Neural cell (in vitro differentiated cells): ENCODE measurements at regions not wholly inside any gene's neighbourhood (a gene's known extent, or its start where the extent isn't known, plus 50 kb on each side); places are given as distances from the start of the nearest gene placed in this dataset.

Experiments
- H2AFZ ChIP-seq: fragments of 200-600, 300-800 bp; sonication (generic), shearing (Covaris generic); 2 replicates; pipeline ENCODE4 v1.6.0; 2014; ENCODE audit warnings: low read depth, mild to moderate bottlenecking, antibody characterized with exemption, low read length, moderate library complexity
- H3F3A ChIP-seq: fragments of 200-600 bp; shearing (Covaris generic); 2 replicates; pipeline ENCODE4 v1.6.1; 2016; ENCODE audit warnings: mild to moderate bottlenecking, moderate library complexity, mixed read lengths, antibody characterized with exemption, low read length; ENCODE audit not compliant: insufficient read depth, poor library complexity, severe bottlenecking
- H3K27ac ChIP-seq: fragments of 200-600, 300-800 bp; sonication (generic), shearing (Covaris generic); 2 replicates; pipeline ENCODE4 v1.5.1; 2014; ENCODE audit warnings: mild to moderate bottlenecking, low read length, moderate library complexity
- H3K27me3 ChIP-seq: fragments of 300-800, 200-600 bp; sonication (generic), shearing (Covaris generic); 2 replicates; pipeline ENCODE4 v1.6.0; 2014; ENCODE audit warnings: mild to moderate bottlenecking, low read depth, low read length, moderate library complexity; ENCODE audit not compliant: insufficient read depth
- H3K36me3 ChIP-seq: fragments of 300-800, 200-600 bp; sonication (generic), shearing (Covaris generic); 2 replicates; pipeline ENCODE4 v1.5.1; 2014; ENCODE audit warnings: mild to moderate bottlenecking, antibody characterized with exemption, low read length, moderate library complexity; ENCODE audit not compliant: insufficient read depth
- H3K4me2 ChIP-seq: fragments of 300-800, 200-600 bp; sonication (generic), shearing (Covaris generic); 2 replicates; pipeline ENCODE4 v1.6.0; 2014; ENCODE audit warnings: mild to moderate bottlenecking, low read length
- H3K4me3 ChIP-seq: fragments of 300-800, 200-600 bp; sonication (generic), shearing (Covaris generic); 2 replicates; pipeline ENCODE4 v1.5.1; 2014; ENCODE audit warnings: mild to moderate bottlenecking, low read length, moderate library complexity
- H3K79me2 ChIP-seq: fragments of 200-600 bp; shearing (Covaris generic); replicated peaks from 2 replicates; pipeline ENCODE4 v1.6.0; 2014; ENCODE audit warnings: mild to moderate bottlenecking, low read length, moderate library complexity; ENCODE audit not compliant: insufficient read depth
- H3K9ac ChIP-seq: fragments of 300-800, 200-600 bp; sonication (generic), shearing (Covaris generic); 2 replicates; pipeline ENCODE4 v1.6.1; 2016; ENCODE audit warnings: mild to moderate bottlenecking, low read length, mixed read lengths
- H3K9me2 ChIP-seq: fragments of 200-600 bp; shearing (Covaris generic); 2 replicates; pipeline ENCODE4 v1.6.1; 2016; ENCODE audit warnings: mild to moderate bottlenecking, low read length, mixed read lengths; ENCODE audit not compliant: insufficient read depth
- H3K9me3 ChIP-seq: fragments of 200-600, 300-800 bp; sonication (generic), shearing (Covaris generic); 2 replicates; pipeline ENCODE4 v1.6.1; 2016; ENCODE audit warnings: mild to moderate bottlenecking, mixed run types, low read length, moderate library complexity, mixed read lengths
- H4K20me1 ChIP-seq: fragments of 200-600 bp; shearing (Covaris generic); 2 replicates; pipeline ENCODE4 v1.6.1; 2016; ENCODE audit warnings: mild to moderate bottlenecking, mixed run types; ENCODE audit not compliant: insufficient read depth
- EP300 ChIP-seq: fragments of 450-650 bp; conservative IDR thresholded peaks from 2 replicates; pipeline ENCODE4 v1.6.1; 2014; ENCODE audit warnings: antibody characterized with exemption, mild to moderate bottlenecking, moderate library complexity; ENCODE audit not compliant: poor library complexity, severe bottlenecking
- EZH2 ChIP-seq: fragments of 200-600, 300-800 bp; shearing (Covaris generic), sonication (generic); IDR thresholded peaks from 2 replicates; pipeline ENCODE4 v1.6.1; 2014; ENCODE audit warnings: antibody characterized with exemption, low read length, borderline replicate concordance, mild to moderate bottlenecking; ENCODE audit not compliant: insufficient read depth, poor library complexity, severe bottlenecking
- MXI1 ChIP-seq: fragments of 450-650 bp; conservative IDR thresholded peaks from 2 replicates; pipeline ENCODE4 v1.6.1; 2014; ENCODE audit warnings: antibody characterized with exemption, mild to moderate bottlenecking; ENCODE audit not compliant: poor library complexity, severe bottlenecking
- POLR2AphosphoS5 ChIP-seq: IDR thresholded peaks from 2 replicates; pipeline ENCODE4 v1.6.1; 2012
- RAD21 ChIP-seq: fragments of 450-650 bp; conservative IDR thresholded peaks from 2 replicates; pipeline ENCODE4 v1.6.1; 2014; ENCODE audit warnings: antibody characterized with exemption, mild to moderate bottlenecking, moderate library complexity
- SMC3 ChIP-seq: fragments of 450-650 bp; conservative IDR thresholded peaks from 2 replicates; pipeline ENCODE4 v1.6.1; 2014; ENCODE audit warnings: antibody characterized with exemption, mild to moderate bottlenecking, moderate library complexity; ENCODE audit not compliant: poor library complexity
- TAF1 ChIP-seq: IDR thresholded peaks from 2 replicates; pipeline ENCODE4 v1.6.1; 2012; ENCODE audit warnings: low read depth
- TF ChIP-seq, protein P1 (sequence below): IDR thresholded peaks from 2 replicates; pipeline ENCODE4 v1.6.1; 2012; ENCODE audit warnings: borderline replicate concordance
- TF ChIP-seq, protein P2 (sequence below): fragments of 450-650 bp; IDR thresholded peaks from 2 replicates; pipeline ENCODE4 v1.5.1; 2014; ENCODE audit warnings: antibody characterized with exemption, mild to moderate bottlenecking, moderate library complexity; ENCODE audit not compliant: poor library complexity, severe bottlenecking

DNA sequence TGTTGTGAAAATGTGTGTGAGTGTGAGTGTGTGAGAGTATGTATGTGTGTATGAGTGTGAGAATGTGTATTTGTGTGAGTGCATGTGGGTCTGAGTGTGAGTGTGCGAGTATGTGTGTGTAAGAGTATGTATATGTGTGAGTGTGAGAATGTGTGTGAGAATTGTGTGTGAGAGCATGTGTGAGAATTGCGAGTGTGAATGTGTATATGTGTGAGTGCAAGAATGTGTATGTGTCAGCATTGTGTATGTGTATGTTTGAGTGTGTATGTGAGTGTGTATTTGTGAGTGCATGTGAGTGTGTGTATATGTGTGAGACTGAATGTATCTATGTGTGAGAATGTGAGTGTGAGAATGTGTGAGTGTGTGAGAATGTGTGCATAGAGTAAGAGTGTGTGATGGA is 72.0 kb upstream of the PCBD1 start:
- TF ChIP-seq SMC3 (no peak), MXI1 (no peak), EZH2 (no peak), POLR2AphosphoS5 (no peak), EP300 (no peak), RAD21 (no peak), TAF1 (no peak)
- TF ChIP-seq, protein P1, sequence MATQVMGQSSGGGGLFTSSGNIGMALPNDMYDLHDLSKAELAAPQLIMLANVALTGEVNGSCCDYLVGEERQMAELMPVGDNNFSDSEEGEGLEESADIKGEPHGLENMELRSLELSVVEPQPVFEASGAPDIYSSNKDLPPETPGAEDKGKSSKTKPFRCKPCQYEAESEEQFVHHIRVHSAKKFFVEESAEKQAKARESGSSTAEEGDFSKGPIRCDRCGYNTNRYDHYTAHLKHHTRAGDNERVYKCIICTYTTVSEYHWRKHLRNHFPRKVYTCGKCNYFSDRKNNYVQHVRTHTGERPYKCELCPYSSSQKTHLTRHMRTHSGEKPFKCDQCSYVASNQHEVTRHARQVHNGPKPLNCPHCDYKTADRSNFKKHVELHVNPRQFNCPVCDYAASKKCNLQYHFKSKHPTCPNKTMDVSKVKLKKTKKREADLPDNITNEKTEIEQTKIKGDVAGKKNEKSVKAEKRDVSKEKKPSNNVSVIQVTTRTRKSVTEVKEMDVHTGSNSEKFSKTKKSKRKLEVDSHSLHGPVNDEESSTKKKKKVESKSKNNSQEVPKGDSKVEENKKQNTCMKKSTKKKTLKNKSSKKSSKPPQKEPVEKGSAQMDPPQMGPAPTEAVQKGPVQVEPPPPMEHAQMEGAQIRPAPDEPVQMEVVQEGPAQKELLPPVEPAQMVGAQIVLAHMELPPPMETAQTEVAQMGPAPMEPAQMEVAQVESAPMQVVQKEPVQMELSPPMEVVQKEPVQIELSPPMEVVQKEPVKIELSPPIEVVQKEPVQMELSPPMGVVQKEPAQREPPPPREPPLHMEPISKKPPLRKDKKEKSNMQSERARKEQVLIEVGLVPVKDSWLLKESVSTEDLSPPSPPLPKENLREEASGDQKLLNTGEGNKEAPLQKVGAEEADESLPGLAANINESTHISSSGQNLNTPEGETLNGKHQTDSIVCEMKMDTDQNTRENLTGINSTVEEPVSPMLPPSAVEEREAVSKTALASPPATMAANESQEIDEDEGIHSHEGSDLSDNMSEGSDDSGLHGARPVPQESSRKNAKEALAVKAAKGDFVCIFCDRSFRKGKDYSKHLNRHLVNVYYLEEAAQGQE, result no peak
- TF ChIP-seq, protein P2, sequence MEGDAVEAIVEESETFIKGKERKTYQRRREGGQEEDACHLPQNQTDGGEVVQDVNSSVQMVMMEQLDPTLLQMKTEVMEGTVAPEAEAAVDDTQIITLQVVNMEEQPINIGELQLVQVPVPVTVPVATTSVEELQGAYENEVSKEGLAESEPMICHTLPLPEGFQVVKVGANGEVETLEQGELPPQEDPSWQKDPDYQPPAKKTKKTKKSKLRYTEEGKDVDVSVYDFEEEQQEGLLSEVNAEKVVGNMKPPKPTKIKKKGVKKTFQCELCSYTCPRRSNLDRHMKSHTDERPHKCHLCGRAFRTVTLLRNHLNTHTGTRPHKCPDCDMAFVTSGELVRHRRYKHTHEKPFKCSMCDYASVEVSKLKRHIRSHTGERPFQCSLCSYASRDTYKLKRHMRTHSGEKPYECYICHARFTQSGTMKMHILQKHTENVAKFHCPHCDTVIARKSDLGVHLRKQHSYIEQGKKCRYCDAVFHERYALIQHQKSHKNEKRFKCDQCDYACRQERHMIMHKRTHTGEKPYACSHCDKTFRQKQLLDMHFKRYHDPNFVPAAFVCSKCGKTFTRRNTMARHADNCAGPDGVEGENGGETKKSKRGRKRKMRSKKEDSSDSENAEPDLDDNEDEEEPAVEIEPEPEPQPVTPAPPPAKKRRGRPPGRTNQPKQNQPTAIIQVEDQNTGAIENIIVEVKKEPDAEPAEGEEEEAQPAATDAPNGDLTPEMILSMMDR, result no peak
- Histone ChIP-seq H3K9me3 (no peaks in the 10 kb centered on the region), H2AFZ (no peak overlapping the region), H3K27me3 (no peaks in the 10 kb centered on the region), H3K9me2 (no peaks in the 10 kb centered on the region), H3K36me3 (no peaks in the 10 kb centered on the region), H3K4me3 (no peak overlapping the region), H3K9ac (no peak overlapping the region), H3F3A (no peaks in the 10 kb centered on the region), H3K4me2 (no peak overlapping the region), H4K20me1 (no peaks in the 10 kb centered on the region), H3K79me2 (no peaks in the 10 kb centered on the region), H3K27ac (no peak overlapping the region)

DNA sequence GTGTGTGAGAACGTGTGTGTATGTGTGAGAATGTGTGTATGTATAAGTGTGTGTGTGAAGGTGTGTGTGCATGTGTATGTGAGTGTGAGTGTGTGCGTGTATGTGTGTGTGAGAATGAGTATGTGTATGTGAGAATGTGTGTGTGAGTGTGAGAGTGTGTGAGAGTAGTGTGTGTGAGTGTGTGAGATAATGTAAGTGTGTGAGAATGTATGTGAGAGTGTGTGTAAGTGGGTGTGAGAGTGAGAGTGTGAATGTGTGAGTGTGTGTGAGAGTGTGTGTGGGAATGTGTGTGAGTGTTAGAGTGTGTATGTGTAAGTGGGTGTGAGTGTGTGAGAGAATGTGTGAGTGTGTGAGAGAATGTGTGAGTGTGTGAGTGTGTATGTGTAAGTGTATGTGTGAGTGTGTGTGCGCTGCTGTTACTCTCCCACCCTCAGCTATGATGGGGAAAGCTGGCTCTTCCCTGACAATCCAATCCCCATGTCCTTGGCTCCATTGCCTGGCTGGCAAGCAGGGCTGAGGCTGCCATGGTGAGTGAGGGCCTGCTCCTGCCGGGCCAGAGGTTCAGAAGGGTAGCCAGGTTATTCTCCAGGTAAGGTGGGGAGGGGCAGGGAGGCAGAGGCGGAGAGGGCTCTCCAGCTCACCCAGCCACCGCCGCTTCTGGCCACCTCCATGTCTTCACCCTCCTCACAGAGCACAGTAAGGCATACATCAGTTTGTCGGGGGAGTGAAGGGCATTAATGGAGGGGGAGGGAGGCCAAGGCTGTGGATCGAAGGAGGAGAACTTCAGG is 72.6 kb upstream of the PCBD1 start:
- no peak overlapping the region for H3K9ac ChIP-seq
- no peak overlapping the region for H3K4me2 ChIP-seq
- no peak overlapping the region for H3K27ac ChIP-seq
- TF ChIP-seq TAF1, result no peak
- TF ChIP-seq EZH2, result no peak
- TF ChIP-seq SMC3, result no peak
- TF ChIP-seq, protein P2, result no peak
- no peak for TF ChIP-seq EP300
- no peak for TF ChIP-seq POLR2AphosphoS5
- no peak for TF ChIP-seq RAD21
- TF ChIP-seq, protein P1, result no peak
- no peak for TF ChIP-seq MXI1
- no peaks in the 10 kb centered on the region for H3K36me3 ChIP-seq
- H3K4me3 ChIP-seq, result no peak overlapping the region
- H3K9me2 ChIP-seq, result no peaks in the 10 kb centered on the region
- no peak overlapping the region for H2AFZ ChIP-seq
- no peaks in the 10 kb centered on the region for H3K79me2 ChIP-seq
- no peaks in the 10 kb centered on the region for H4K20me1 ChIP-seq
- H3K27me3 ChIP-seq, result no peaks in the 10 kb centered on the region
- no peaks in the 10 kb centered on the region for H3F3A ChIP-seq
- no peaks in the 10 kb centered on the region for H3K9me3 ChIP-seq
